GM13976 (cell line): ENCODE measurements at regions not wholly inside any gene's neighbourhood (a gene's known extent, or its start where the extent isn't known, plus 50 kb on each side); places are given as distances from the start of the nearest gene placed in this dataset.

Experiments used
- DNase-seq: peaks from one replicate; pipeline ENCODE4 v3.0.0; 2012; ENCODE audit warnings: low spot score
- in situ Hi-C: fragments of 300-500 bp; cut with MboI; formaldehyde crosslinking; loops from one replicate; pipeline ENCODE4 v1.12.0; 2022; ENCODE audit warnings: low sequenced_read_pairs, mixed read lengths, inconsistent platforms; ENCODE audit not compliant: unreplicated experiment
- TF ChIP-seq, protein P1 (sequence below): IDR thresholded peaks from 2 replicates; pipeline ENCODE4 v1.5.1; 2012; ENCODE audit warnings: borderline replicate concordance, mild to moderate bottlenecking; ENCODE audit not compliant: insufficient read depth; ENCODE audit errors: extremely low read depth, missing control alignments, control extremely low read depth

DNA sequence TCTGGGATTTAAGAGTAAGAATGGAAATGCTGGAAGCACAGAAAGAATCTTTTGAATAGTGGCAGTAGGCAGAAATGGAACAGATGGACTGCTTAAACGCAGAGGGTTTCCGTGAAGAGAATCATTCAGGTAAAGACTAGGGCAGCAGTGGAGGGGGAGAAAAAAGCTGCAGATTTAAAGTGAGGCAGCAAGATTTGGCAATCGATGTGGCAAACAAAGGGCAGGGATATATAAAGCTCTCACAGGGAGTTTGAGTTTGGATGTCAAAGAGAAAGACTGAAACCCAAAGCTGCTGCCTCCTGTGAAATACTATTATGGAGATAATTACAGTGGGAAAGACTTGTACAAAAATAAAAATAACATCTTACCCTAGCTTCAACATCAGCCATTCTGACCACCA lies 384.0 kb downstream of the CENPC start:
- DNase-seq = no peak
- in situ Hi-C loops = no loop called here
- TF ChIP-seq, protein P1, sequence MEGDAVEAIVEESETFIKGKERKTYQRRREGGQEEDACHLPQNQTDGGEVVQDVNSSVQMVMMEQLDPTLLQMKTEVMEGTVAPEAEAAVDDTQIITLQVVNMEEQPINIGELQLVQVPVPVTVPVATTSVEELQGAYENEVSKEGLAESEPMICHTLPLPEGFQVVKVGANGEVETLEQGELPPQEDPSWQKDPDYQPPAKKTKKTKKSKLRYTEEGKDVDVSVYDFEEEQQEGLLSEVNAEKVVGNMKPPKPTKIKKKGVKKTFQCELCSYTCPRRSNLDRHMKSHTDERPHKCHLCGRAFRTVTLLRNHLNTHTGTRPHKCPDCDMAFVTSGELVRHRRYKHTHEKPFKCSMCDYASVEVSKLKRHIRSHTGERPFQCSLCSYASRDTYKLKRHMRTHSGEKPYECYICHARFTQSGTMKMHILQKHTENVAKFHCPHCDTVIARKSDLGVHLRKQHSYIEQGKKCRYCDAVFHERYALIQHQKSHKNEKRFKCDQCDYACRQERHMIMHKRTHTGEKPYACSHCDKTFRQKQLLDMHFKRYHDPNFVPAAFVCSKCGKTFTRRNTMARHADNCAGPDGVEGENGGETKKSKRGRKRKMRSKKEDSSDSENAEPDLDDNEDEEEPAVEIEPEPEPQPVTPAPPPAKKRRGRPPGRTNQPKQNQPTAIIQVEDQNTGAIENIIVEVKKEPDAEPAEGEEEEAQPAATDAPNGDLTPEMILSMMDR = no peak

DNA sequence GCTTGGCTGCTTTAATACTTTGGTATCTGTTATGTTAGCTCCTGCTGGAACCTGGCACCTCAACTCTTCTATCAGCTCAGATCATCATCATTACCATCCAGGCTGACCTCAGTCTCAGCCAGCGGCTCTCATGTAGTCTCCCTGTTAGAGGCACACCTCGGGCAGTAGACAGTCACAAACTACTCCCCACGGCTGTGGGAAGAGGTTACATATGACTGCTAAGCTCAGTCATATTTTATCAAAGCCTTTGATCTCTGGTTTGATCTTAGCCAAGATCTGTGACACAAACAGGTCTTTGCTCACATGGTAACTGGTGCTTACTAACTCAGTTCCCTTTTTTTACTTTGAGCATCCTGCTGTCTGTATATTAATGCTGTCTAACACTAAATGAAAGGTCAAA lies 384.9 kb downstream of the CENPC start:
- in situ Hi-C loops = no loop called here
- TF ChIP-seq, protein P1 = no peak
- DNase-seq = no peak

DNA sequence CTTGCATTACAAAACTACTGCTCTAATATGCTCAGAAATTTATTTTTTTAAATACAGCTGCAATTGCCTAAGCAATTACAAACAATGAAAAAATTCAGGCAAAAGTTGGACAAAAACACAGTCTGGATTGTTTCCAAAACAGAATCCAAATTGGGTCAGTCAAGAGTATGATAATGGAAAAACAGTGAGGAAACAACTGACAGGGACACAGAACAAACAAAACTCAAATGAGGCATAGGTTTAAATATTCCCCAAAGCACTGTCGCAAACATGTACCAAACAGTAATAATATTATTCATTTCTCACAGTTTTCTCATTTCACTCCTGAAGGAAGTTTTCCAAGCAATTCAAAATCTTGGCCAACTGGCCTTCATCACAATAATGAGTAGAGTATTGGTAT lies 386.6 kb downstream of the CENPC start:
- no peak for DNase-seq
- in situ Hi-C loops = no loop called here
- TF ChIP-seq, protein P1 = no peak

DNA sequence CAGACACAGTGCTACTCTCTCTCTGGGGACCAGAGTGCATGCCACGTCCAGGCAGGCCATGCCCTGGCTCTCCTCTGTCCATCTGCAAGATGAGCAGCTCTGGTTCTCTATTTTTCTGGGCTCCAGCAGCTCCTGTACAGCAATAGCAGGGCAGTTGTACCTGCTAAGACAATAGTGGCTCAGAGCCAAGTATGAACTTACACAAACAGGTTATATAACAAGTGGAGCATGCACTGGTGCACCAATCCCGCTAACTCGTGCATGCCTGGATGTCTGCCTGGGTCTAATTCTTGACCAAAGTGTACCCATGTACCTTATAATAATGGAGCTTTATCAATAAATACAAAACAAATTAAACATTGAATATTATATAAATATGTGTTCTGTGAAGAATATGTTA lies 392.3 kb downstream of the CENPC start:
- in situ Hi-C loops = no loop called here
- TF ChIP-seq, protein P1 = no peak
- DNase-seq = no peak

DNA sequence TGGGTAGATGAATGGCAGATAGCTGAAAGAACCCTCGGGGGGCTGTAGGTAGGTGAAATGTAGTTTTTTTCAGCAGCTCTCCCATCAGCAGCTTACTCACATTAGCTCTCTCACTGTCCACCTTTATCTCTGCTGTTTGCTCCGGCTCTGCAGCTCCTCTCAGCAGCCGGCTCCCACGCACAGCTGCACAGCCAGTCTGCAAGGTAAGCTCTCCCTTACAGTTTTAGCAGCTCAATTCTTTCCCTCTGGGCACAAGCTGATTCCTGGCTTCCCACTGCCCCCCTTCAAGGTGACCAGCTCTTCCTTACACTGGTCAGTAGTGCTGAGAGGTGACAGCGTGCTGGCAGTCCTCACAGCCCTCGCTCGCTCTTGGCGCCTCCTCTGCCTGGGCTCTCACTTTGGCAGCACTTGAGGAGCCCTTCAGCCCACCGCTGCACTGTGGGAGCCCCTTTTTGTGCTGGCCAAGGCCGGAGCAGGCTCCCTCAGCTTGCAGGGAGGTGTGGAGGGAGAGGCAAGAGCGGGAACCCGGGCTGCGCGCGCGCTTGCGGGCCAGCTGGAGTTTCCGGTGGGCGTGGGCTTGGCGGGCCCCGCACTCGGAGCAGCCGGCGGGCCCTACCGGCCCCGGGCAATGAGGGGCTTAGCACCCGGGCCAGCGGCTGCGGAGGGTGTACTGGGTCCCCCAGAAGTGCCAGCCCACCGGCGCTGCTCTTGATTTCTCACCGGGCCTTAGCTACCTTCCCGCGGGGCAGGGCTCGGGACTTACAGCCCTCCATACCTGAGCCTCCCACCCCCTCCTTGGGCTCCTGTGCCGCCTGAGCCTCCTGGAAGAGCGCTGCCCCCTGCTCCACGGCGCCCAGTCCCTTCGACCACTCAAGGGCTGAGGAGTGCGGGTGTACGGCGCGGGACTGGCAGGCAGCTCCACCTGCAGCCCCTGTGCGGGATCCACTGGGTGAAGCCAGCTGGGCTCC lies 393.6 kb downstream of the CENPC start:
- no peak for DNase-seq
- TF ChIP-seq, protein P1 = no peak
- in situ Hi-C loops = no loop called here

DNA sequence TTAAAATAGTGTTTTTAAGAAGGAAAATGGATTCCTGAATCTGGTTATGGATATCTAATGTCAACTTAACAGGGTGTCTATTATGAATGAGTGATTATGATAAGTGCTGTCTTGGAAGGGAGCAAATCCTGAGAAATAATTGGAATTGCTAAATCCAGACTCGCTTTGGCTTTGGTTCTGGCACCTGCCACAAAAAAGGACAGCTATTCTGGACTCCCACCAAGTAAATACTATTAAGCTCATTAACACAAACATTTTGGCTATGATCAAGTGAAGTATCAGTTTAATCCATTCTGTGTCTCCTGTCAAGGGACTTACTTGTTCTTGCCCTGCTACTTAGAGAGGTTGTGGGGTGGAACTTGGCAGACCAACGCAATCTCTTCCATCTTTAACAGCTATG lies 403.7 kb downstream of the CENPC start:
- in situ Hi-C loops = no loop called here
- TF ChIP-seq, protein P1 = no peak
- no peak for DNase-seq
